Hepatic stellate cell (primary cell): ENCODE measurements at regions not wholly inside any gene's neighbourhood (a gene's known extent, or its start where the extent isn't known, plus 50 kb on each side); places are given as distances from the start of the nearest gene placed in this dataset.
"Not testable (repeated sequence)": the region's sequence is repeated elsewhere in the genome, so short reads cannot be mapped to it uniquely, and the experiment has no call there.

Experiments used
- DNase-seq: peaks from one replicate; pipeline ENCODE4 v3.0.0; 2011; ENCODE audit warnings: low spot score

- DNase-seq, result no peak
These were observed 1003.0 kb upstream of the NCAM2 start for GRCh38 chr21:19995253-19995652.

- DNase-seq, result no peak
These were observed 999.8 kb upstream of the NCAM2 start for GRCh38 chr21:19998453-19998852.

DNA sequence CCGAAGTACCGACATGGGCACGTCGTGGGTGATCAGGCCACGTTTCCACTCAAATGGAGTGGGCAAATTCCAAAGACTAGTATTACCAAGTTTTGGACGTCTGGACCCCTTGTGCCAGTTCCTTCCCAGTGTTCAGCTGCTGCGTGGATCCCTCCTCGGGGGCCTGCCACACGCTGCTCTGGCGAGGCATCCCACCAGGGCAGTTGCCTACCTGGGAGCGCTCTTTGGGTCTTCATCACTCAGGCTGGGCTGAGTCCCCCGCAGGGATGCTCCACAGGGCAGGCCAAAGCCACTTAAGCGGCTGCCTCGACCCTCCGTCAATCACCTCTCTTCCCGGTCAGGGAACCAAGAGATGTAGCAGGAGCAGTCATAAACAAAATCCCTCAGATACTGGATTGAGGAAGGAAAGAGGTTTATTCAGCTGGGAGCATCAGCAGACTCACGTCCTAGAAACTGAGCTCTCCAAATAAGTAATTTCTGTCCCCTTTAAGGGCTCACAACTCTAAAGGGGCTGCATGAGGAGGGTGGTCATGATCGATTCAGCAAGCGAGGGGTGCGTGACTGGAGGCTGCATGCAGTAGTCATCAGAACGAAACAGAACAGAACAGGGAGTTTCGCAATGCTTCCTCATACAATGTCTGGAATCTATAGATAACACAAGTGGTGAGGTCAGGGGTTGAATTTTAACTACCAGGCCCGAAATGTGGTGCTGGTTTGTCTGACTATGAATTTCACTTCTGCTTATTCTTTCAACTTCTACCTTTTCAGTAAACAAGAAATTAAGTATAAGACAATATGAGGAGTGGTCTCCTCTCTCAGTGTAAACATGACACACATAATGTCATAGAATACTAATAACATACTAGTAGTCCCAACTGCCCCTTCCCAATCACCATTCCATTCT is 998.6 kb upstream of the NCAM2 start:
- no peak for DNase-seq

DNA sequence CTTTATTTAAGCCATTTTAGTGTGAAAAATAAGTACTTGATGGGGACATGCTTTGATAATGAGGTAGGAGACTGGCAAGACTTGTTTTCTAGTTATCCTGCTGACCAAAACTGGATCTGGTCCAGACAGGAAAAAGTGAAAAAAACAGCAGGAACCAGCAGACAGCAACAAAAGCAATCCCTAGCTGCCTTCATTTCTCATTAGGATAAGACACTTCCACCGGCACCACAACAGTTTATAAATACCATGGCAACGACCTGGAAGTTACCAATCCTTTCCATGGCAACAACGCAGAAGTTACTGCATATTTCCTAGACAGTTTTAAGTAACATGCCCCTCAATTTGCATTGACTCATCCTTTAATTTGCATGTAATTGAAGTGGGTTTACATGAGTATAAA is 993.8 kb upstream of the NCAM2 start:
- no peak for DNase-seq

GRCh38 chr21:20010691-20011200 is 987.5 kb upstream of the NCAM2 start:
- DNase-seq, result no peak

DNA sequence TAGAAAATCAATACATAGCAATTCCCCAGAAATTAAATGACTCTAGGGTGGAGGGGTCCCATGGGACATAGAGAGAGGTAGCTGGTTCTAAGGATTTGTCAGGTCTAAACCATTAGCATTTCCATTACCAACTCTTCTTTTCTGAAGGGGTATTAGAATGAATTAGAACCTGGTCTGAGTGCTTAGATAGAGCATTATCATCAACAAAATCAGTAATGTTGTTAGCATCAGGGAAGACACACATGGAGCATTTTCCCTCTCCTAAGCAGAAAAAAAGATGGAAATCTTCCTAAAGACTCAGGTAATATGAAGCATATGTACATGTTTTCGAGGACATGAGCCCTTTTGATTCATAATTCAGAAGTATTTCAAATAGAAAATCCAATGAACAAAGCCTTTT is 984.4 kb upstream of the NCAM2 start:
- DNase-seq, result no peak

- no peak for DNase-seq
These were observed 981.7 kb upstream of the NCAM2 start for GRCh38 chr21:20016435-20017005.

GRCh38 chr21:20020026-20020425 is 978.2 kb upstream of the NCAM2 start:
- DNase-seq, result no peak

- no peak for DNase-seq
These were observed 975.0 kb upstream of the NCAM2 start for GRCh38 chr21:20023193-20023592.

- DNase-seq, result no peak
These were observed 973.5 kb upstream of the NCAM2 start for GRCh38 chr21:20024741-20025140.

GRCh38 chr21:20026543-20026942 is 971.7 kb upstream of the NCAM2 start:
- no peak for DNase-seq

DNA sequence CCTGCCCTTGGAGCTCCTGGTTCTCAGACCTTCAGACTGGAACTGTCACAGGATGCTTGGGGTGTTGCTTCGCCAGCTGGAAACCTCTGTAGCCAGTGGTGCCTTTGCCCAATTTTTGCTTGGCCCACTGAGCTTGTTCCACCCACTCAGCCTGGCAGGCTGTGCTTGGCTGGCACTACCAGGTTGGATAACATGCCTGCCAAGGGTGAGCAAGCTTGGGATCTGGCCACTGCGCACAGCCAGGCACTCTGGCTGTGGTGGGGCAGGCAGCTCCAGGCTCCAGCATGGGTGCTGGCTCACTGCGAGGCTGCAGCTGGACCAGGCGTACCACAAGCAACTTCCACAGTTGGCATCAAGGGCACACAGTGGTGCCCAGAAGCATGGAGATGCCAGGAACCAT is 967.8 kb upstream of the NCAM2 start:
- DNase-seq, result no peak

GRCh38 chr21:20031807-20032206 is 966.4 kb upstream of the NCAM2 start:
- no peak for DNase-seq

GRCh38 chr21:20040768-20041167 is 957.4 kb upstream of the NCAM2 start:
- no peak for DNase-seq

DNA sequence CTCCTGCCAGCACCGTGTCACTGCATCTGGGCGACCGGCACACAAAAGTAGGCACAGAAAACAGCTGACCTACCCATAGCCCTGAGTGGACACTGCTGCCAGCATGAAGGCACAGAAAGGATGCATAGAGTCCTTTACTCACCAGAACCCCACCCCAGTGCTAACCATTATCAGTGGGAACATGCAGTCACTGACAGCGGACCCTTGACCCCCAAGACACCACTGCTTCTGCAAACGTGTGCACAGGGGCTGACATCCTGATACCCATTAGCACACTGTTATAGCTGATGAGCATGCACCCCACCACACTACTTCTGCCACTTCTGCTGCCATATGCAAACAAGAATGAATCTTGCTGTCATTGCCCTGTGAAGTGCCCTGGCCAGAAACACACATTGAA is 953.0 kb upstream of the NCAM2 start:
- no peak for DNase-seq

DNA sequence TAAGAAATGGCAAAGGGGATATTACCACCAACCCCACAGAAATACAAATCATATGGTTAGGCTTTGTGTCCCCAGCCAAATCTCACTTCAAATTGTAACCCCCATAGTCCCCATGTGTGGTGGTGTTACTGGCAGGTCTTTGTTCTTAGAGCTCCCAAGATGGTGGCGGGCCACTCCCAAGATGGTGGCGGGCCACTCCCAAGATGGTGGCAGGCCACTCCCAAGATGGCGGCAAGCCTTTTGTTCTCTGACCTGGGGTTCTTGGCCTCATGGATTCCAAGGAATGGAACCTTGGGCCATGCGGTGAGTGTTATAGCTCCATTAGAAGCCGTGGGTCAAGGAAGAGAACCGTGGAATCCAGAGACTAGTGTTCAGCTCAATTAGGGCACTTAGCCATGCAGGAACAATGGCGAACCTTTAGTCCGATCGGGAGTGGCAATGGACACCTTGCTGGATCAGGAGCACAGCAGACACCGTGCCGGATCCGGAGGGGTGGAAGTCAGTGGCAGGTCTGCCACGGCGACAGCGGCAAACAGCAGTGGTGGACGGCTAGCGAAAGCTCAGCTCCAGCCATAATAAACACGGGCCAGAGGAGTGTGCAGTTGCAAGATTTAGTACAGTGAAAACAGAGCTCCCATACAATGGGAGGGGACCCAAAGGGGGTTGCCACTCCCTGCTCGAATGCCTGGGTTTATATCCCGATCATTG is 949.9 kb upstream of the NCAM2 start:
- DNase-seq, result not testable (repeated sequence)

- no peak for DNase-seq
These were observed 914.9 kb upstream of the NCAM2 start for GRCh38 chr21:20083336-20083735.

DNA sequence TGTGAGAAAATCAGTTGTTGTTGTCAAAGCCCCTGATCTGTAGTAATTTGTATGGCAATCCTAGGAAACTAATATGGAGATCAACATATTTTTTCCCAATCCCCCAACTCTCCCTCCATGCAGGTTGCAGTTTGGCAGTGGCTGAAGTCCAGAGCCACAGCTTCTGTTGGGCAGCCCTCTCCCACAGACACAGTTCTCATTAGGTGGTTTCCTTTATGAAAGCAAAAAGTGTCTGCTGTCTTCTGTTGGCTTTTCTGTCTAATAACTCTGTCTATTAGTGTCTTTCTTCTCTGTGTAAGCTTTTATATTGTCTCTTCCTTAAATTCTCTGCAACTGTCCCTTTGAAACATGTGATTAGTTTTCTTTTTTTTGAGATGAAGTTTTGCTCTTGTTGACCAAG is 914.3 kb upstream of the NCAM2 start:
- no peak for DNase-seq

- no peak for DNase-seq
These were observed 911.7 kb upstream of the NCAM2 start for GRCh38 chr21:20086508-20086907.

DNA sequence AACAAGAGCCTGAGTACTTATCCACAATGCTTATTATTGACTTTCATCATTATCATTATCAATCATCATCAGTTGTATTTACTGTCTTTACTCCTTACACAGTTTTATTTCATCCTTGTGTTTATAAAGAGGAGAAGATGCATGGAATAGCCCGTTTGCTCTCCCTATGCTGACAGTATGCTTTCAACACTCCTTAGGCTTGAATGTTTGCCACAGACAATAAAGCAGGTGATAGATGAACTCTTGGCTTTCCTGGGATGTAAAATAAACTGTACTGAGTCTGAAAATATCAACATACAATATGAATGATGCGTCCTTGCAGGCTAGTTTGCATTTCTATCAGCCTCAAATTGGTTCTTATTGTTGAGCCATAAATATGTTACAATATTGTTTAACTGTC is 891.8 kb upstream of the NCAM2 start:
- DNase-seq, result no peak

- no peak for DNase-seq
These were observed 890.2 kb upstream of the NCAM2 start for GRCh38 chr21:20108016-20108415.

DNA sequence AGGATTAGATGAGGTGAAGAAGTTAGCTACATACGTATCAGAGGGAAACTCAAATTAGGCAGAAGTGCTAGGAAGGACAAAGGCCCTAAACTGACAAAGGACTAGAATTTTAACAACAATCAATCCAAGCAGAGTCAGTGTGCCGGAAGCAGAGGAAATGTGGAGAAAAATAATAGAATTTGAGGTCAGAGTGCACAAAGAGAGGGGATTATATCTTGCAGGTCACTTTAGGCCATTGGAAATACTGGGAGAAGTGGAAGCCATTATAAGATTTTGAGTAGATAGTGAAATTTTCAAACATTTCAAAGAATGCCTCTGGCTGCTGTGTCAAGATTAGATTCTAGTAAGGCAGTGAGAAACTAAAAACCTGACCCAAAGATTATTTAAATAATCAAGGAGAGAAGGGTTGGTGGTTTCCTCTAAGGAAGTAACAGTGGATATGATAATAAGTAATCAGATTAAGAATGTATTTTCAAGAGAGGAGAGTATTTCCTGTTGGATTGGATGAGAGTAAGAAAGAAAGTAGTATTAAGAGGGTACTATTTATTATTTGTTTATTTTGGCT is 889.2 kb upstream of the NCAM2 start:
- no peak for DNase-seq

- no peak for DNase-seq
These were observed 887.8 kb upstream of the NCAM2 start for GRCh38 chr21:20110368-20110767.
